CD4-positive, alpha-beta T cell treated with Interleukin-10 for 1 hour (primary cell): ENCODE measurements at regions not wholly inside any gene's neighbourhood (a gene's known extent, or its start where the extent isn't known, plus 50 kb on each side); places are given as distances from the start of the nearest gene placed in this dataset.
"Not testable (repeated sequence)": the region's sequence is repeated elsewhere in the genome, so short reads cannot be mapped to it uniquely, and the experiment has no call there.

Experiments used
- DNase-seq: peaks from one replicate; pipeline ENCODE4 v3.0.0-alpha.2; 2020

- DNase-seq = no peak
Measured at GRCh38 chr1:233477359-233477758, 136.5 kb upstream of the KCNK1 start.

GRCh38 chr1:233478611-233479010, 135.3 kb upstream of the KCNK1 start:
- DNase-seq = no peak

GRCh38 chr1:233479110-233479890, 134.6 kb upstream of the KCNK1 start:
- DNase-seq = no peak

DNA sequence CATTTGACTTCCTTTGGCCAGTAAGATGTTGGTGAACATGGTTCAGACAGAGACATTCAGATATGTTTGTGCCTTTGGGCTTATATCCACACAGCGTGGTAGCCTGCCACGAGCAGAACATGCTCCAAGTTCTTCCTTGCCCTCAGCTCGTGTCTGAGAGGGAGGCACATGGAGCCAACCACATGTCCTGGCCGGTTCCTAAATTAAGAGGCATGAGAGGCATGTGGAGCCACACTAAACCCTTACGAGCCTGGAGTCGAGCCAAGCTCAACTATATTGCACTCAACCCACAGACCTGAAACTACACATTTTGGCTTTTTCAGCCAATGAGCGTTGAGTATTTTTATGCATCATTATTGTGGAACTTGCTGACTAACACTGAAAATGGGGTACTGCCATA, 133.7 kb upstream of the KCNK1 start:
- DNase-seq = no peak

DNA sequence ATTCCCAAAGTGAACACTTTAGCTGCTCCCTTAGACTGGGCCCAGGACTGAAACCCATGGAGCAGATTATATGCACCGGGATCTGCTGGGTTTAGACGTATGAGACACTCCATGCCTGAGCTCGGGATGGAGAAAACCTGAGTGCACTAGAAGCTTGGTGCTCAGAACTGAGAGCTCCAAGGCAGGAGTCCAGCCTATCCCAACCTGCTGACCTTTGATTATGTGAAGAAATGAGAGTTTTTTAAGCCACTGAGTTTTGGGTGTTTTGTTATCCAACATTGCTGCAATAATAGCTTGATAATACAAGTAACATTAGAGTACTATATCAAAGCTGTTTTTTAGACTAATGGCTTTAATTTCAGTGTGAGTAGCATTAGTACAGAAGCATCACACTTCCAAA, 131.5 kb upstream of the KCNK1 start:
- no peak for DNase-seq

DNA sequence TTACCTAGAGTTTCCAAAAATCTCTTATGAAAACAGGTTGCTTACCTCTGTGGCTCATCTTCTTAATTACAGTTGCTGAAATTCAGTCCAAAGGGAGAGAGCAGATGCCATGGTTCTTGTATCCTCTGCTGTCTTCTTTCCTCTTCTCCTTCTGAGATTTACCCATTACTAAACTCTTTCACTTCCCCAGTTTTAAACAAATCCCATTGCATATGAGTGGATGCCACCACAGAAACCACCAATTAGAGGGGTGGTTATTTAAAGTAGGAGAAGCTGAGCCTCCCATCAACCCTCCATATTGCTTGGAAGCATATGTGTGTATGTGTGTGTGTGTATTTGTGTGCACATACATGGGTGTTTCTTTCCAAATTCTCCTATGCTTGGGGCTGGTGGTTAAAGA, 128.5 kb upstream of the KCNK1 start:
- no peak for DNase-seq

GRCh38 chr1:233485809-233486398, 128.0 kb upstream of the KCNK1 start:
- DNase-seq = no peak

GRCh38 chr1:233487408-233487807, 126.5 kb upstream of the KCNK1 start:
- DNase-seq = no peak

DNA sequence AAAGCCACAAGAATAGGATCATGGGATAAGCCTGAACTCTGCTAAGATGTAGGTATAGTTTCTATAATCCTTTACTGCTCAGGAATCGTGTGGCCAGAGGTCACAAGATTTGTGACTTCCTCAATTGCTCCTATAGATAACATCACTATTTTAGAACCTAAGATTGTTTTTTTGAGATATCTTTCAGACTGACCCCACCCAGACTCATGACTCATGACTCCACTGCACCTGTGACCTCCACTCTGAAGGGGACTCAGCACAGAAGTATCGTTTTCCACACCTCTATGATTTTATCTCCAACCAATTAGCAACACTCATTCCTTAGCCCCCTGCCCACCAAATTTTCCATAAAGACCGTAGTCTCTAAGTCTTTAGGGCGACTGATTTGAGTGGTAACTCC, 124.5 kb upstream of the KCNK1 start:
- no peak for DNase-seq

DNA sequence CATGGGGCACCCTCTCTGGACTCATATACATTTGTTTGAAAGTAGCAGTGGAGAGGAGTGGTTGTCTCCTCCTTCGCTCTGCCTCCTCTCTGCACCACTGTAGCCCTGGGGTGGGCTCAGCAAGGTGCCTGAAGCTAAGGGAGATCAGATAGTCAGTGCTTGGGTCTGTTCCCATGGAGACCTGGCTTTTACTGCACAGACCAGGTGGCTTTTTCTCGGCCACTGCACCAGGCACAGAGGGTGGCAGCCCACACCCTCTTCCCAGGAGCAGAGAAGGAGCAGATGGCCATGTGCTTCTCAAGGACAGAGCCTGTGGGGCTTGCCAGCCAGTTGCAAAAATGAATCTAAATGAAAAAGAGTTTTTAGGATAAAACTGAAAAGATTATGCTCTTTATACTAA, 123.4 kb upstream of the KCNK1 start:
- DNase-seq = no peak

- DNase-seq = no peak
Measured at GRCh38 chr1:233491953-233492620, 121.8 kb upstream of the KCNK1 start.

DNA sequence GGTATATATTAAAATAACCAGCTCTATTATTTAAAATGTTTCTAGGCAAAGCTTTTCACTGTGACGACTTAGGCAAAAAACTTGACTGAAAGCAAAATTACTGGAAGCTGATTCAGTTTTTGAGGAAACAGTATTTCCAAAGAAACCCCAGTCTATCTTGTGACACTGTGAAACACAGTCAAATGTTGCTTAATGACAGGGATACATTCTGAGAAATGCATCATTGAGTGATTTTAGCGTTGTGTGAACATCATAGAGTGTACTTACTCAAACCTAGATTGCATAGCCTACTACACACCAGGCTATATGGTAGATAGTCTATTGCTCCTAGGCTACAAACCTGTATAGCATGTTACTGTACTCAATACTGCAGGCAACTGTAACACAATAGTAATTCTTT, 116.9 kb upstream of the KCNK1 start:
- DNase-seq = no peak

DNA sequence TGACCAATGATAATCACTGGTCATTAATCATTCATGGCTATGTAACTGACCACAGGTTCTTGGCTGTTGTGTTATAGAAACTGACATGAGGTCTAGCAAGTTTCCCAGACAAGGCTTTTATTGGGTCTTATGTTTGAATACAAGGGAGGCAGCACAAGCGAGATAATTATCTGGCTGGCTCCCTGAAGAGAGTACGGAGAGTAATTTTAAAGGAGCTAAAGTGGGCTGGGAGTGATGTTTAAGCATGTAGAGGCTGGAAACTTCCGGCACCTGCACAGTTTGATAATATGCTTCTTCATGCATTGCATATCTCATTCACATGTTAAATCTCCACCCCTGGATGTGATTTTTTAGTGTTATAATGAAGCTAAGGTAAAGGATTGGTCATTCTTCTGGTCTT, 116.2 kb upstream of the KCNK1 start:
- DNase-seq = no peak

DNA sequence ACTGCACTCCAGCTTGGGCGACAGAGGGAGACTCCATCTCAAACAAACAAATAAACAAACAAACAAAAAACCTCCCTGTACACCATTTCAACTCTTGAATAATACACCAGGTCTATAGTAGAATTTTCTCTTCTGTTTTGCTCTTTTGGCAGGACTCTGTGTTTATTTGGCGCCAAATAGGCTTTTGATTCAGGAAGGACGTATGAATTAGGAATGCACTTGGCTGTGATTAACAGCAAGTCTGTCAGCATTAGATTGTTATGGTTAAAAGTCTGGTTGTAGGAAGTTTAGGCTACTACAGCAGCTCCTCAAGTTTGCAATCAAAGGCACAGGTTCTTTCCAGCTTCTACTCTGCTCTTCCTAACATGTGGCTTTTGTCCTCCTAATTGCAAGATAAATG, 113.8 kb upstream of the KCNK1 start:
- DNase-seq = no peak

DNA sequence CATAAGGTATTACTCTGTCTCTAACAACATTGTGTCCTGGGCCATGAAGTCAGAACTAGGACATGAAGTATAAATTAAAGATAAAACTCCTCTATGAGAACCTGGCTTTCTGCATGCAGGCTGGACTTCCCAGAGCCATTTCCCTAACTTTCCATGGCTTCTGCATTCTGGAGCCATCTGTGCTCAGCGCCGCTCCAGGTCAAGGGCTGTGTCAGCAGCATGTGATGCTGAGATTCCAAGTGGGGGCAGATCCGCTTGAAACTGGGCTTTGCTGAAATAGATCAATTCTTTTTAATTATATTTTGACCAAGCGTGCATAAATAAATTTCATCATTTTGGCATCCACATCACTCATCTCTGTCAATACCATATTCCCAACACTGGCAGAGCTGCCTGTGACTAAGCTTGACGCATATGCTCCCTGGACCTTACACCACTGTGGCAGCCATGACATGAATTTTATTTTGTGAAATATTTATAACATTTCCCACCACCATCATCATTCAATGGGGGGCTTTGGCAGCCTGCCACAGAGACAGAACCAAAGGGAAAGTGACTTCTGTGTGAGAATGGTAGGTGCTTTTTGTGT, 110.4 kb upstream of the KCNK1 start:
- no peak for DNase-seq

GRCh38 chr1:233505130-233505529, 108.8 kb upstream of the KCNK1 start:
- no peak for DNase-seq

DNA sequence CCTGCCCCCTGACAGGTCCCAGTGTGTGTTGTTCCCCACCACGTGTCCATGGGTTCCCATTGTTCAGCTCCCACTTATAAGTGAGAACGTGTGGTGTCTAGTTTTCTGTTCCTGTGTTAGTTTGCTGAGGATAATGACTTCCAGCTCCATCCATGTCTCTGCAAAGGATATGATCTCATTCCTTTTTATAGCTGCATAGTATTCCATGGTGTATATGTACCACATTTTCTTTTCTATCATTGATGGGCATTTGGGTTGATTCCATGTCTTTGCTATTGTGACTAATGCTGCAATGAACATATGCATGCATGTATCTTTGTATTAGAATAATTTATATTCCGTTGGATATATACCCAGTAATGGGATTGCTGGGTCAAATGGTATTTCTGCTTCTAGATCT, 108.0 kb upstream of the KCNK1 start:
- DNase-seq = not testable (repeated sequence)

- DNase-seq = no peak
Measured at GRCh38 chr1:233509526-233509925, 104.4 kb upstream of the KCNK1 start.

- no peak for DNase-seq
Measured at GRCh38 chr1:233512538-233512937, 101.4 kb upstream of the KCNK1 start.

GRCh38 chr1:233513431-233513830, 100.5 kb upstream of the KCNK1 start:
- DNase-seq = no peak

DNA sequence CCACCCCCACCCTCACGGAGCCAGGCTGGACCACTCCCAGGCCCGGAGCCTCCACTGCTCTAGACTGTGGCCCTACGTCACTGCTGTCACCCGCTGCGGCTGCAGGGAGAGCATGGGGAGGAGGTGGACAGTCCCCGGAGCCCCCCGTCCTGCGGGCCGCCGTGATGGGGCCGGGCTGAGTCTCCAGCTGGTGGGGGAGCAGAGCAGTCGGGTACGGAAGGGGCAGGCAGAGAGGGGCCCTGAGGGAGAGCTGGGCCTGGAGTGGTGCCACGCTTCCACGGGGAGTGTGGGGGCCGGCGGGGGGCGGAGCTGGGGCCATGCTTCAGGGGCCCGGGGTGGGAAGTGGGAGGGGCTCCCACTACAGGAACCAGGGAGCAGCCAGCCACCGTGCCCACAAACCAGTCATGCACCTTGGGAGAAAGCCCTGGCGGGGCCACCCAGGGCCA, 98.9 kb upstream of the KCNK1 start:
- DNase-seq = no peak

- DNase-seq = no peak
Measured at GRCh38 chr1:233516732-233517131, 97.2 kb upstream of the KCNK1 start.

GRCh38 chr1:233518344-233518743, 95.6 kb upstream of the KCNK1 start:
- DNase-seq = peak; percentile 0
